ENCODE measurements at regions not wholly inside any gene's neighbourhood (a gene's known extent, or its start where the extent isn't known, plus 50 kb on each side); places are given as distances from the start of the nearest gene placed in this dataset.

- TF ChIP-seq, protein P1, sequence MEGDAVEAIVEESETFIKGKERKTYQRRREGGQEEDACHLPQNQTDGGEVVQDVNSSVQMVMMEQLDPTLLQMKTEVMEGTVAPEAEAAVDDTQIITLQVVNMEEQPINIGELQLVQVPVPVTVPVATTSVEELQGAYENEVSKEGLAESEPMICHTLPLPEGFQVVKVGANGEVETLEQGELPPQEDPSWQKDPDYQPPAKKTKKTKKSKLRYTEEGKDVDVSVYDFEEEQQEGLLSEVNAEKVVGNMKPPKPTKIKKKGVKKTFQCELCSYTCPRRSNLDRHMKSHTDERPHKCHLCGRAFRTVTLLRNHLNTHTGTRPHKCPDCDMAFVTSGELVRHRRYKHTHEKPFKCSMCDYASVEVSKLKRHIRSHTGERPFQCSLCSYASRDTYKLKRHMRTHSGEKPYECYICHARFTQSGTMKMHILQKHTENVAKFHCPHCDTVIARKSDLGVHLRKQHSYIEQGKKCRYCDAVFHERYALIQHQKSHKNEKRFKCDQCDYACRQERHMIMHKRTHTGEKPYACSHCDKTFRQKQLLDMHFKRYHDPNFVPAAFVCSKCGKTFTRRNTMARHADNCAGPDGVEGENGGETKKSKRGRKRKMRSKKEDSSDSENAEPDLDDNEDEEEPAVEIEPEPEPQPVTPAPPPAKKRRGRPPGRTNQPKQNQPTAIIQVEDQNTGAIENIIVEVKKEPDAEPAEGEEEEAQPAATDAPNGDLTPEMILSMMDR (IDR thresholded peaks at IDR 0.05; ENCODE audit: low read depth, low read length, poor library complexity, severe bottlenecking) = no peak
- no peak for TF ChIP-seq EZH2phosphoT487 (IDR thresholded peaks at IDR 0.05; ENCODE audit: borderline replicate concordance, low read length)
Observed at GRCh38 chr4:135839712-135840111, 1638.1 kb upstream of the PABPC4L start.
